Mucosa of descending colon (tissue), 3 donors: ENCODE measurements at regions not wholly inside any gene's neighbourhood (a gene's known extent, or its start where the extent isn't known, plus 50 kb on each side); places are given as distances from the start of the nearest gene placed in this dataset.
A peak's percentile ranks its signal among the peaks of the same experiment; 100 is the strongest.

Source experiments
- ATAC-seq: fragments of 200-7000 bp; cut with Tn5 transposase; one replicate; pipeline ENCODE4 v1.9.1; 2020; ENCODE audit warnings: mild to moderate bottlenecking, moderate library complexity
- DNase-seq, 3 donors: peaks; one replicate each; pipeline ENCODE4 v3.0.0-alpha.2; 2020
- H3K36me3 ChIP-seq: fragments of 200-600 bp; one replicate; pipeline ENCODE4 v1.8.0; 2021; ENCODE audit warnings: low read depth, mild to moderate bottlenecking
- H3K4me1 ChIP-seq: fragments of 200-600 bp; one replicate; pipeline ENCODE4 v1.8.0; 2021; ENCODE audit warnings: low read depth, mild to moderate bottlenecking
- H3K4me3 ChIP-seq: fragments of 200-600 bp; one replicate; pipeline ENCODE4 v1.8.0; 2021; ENCODE audit warnings: mild to moderate bottlenecking
- H3K9me3 ChIP-seq: fragments of 200-600 bp; one replicate; pipeline ENCODE4 v1.8.0; 2021; ENCODE audit warnings: mild to moderate bottlenecking
- intact Hi-C, 2 donors: fragments of 100-400 bp; cut with DNase I in 1 of 2; cut with micrococcal nuclease in 1 of 2; formaldehyde crosslinking; loops; one replicate each; pipeline versions ENCODE4 v1.11.0 to v1.11.1; 2022; cut with DNase I, micrococcal nuclease
- TF ChIP-seq, protein P1 (sequence below): fragments of 200-600 bp; IDR thresholded peaks from one replicate; pipeline ENCODE4 v1.8.0; 2022; ENCODE audit warnings: antibody characterized with exemption, mild to moderate bottlenecking
- donor health status: DM: no; HTN: no; CAD: no; lungs with moderate emphysema.
- donor health status: DM: no; HTN: no; CAD: no.
- donor health status: DM: no; HTN: yes; CAD: no.

DNA sequence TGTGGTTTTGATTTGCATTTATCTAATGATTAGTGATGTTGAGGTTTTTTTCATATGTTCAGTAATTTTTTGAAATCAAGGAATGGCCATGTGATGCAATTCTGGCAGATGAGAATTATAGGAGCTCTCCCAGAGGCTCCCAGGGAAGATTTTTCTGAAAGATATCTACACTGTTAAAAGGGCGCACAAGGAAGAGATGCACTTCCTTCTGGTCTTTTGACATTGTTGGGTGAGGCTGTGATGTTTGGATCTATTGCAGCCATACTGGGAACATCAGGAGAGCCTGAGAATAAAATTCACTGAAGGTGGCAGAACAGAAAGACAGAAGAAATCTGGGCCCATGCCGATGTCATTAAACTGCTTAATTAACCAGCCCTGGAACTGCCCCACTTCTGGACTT lies 108.5 kb downstream of the DDX1 start:
- DNase-seq, result no peak
- TF ChIP-seq, protein P1, sequence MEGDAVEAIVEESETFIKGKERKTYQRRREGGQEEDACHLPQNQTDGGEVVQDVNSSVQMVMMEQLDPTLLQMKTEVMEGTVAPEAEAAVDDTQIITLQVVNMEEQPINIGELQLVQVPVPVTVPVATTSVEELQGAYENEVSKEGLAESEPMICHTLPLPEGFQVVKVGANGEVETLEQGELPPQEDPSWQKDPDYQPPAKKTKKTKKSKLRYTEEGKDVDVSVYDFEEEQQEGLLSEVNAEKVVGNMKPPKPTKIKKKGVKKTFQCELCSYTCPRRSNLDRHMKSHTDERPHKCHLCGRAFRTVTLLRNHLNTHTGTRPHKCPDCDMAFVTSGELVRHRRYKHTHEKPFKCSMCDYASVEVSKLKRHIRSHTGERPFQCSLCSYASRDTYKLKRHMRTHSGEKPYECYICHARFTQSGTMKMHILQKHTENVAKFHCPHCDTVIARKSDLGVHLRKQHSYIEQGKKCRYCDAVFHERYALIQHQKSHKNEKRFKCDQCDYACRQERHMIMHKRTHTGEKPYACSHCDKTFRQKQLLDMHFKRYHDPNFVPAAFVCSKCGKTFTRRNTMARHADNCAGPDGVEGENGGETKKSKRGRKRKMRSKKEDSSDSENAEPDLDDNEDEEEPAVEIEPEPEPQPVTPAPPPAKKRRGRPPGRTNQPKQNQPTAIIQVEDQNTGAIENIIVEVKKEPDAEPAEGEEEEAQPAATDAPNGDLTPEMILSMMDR, result no peak
- intact Hi-C loops, result no loop called here
- ATAC-seq, result no peak
- Histone ChIP-seq H3K36me3 (no peaks in the 10 kb centered on the region), H3K4me1 (peaks cover 10% of the 10 kb centered on the region), H3K9me3 (no peaks in the 10 kb centered on the region), H3K4me3 (no peak overlapping the region)

DNA sequence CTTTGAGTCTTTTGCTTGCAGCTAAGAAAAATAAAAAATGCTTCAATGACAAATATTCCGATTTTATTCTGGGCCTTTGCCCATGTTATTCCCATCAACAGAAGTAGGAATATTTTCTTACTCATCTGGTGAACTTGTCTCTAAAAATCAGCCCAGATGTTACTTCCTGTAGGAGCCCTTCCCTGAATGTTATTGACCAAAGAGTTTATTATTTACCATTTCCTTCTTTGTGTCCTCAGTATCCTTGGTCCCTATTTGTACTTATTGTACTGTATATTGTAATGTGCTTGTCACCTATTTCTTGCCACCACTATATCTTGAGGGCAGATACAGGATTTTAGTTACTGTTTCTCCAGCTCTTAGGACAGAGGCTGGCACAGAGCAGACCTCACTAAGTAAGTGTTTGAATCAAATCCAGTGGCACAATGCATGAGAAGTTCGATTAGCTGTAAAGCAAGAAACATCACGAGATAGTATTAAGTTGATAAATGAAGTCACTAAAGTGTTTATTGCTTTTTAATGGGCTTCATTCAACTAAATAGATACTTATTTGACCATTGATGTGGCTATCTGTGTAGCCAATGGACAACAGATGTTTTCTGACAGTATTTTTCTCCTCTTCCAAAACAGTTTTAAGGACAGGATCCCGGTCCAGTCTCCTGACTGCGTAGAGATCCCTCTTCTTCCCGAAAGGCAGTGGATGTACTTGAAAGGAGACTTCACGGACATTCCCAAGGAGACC lies 109.1 kb downstream of the DDX1 start:
- no peak for DNase-seq
- TF ChIP-seq, protein P1, result no peak
- H3K9me3 ChIP-seq, result no peaks in the 10 kb centered on the region
- H3K36me3 ChIP-seq, result no peaks in the 10 kb centered on the region
- H3K4me3 ChIP-seq, result no peak overlapping the region
- intact Hi-C loops, result no loop called here
- ATAC-seq, result peak; percentile 67
- H3K4me1 ChIP-seq, result peaks cover 10% of the 10 kb centered on the region

DNA sequence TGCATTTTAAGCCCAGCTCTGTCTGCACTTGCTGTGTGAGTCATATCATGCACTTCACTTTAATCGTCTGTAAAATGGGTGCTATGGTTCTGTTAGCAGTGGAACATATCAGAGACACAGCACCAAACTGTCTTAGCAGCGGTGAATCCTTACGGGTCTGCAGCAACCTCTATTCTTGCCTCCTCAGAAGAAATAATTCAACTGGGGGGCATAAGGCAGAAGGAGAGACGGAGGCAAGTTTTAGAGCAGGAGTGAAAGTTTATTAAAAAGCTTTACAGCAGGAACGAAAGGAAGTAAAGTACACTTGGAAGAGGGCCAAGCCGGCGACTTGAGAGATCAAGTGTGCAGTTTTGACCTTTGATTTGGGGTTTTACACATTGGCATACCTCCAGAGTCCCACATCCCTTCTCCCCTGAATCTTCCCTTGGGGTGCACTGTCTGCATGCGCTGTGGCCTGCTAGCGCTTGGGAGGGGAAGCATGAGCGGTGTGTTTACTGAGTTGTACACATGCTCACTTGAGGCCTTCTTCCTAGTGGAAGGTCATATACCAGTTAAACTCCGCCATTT lies 109.8 kb downstream of the DDX1 start:
- TF ChIP-seq, protein P1, result no peak
- no peak overlapping the region for H3K4me3 ChIP-seq
- ATAC-seq, result peak; percentile 44
- no peaks in the 10 kb centered on the region for H3K9me3 ChIP-seq
- intact Hi-C loops, result no loop called here
- peaks cover 10% of the 10 kb centered on the region for H3K4me1 ChIP-seq
- H3K36me3 ChIP-seq, result no peaks in the 10 kb centered on the region
- DNase-seq, result peak in 2 of 3 donors; percentile 48 to 80

DNA sequence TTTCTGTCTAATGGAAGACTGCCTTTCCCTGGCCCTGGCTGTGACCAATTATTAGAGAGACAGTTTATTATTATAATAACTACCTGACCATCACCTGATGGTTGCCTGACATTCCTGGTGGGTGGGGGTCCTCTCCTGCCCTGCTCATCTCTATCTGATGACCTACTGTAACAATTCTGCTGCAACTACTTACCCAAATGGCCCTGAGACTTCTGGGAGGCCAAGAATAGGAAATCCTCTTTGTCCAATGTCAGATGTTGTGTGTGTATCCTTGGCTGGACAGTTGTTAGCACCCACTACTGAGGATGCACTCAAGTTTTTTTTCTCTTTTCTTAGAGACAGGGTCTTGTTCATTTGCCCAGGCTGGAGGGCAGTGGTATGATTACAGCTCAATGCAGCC lies 110.3 kb downstream of the DDX1 start:
- ATAC-seq, result no peak
- no peaks in the 10 kb centered on the region for H3K36me3 ChIP-seq
- intact Hi-C loops, result no loop called here

DNA sequence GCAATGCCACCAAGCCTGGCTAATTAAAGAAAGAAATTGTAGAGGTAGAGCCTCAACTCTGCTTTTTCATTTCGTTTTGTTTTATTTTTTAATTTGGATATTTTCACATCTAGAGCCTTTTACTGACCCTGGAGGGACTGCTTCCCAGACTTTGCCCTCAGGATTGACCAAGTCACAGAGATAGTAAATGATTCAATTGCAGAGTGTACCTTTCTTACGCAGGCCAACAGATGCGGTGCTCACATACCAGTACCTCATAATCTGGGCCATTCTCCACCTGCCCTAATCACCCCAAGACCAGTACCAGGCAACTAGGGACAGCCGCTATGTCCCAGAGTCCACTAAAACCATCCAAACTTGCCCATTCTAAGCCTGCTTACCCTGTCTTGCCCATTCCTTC lies 110.8 kb downstream of the DDX1 start:
- TF ChIP-seq, protein P1, result no peak
- Histone ChIP-seq H3K9me3 (no peaks in the 10 kb centered on the region), H3K36me3 (no peaks in the 10 kb centered on the region), H3K4me1 (peaks cover 10% of the 10 kb centered on the region), H3K4me3 (no peak overlapping the region)
- no peak for DNase-seq
- ATAC-seq, result no peak
- intact Hi-C loops, result no loop called here

More for the DNA sequence above, 110.3 kb downstream of the DDX1 start:
- H3K4me1 ChIP-seq, result peaks cover 10% of the 10 kb centered on the region
- no peak overlapping the region for H3K4me3 ChIP-seq
- no peak for DNase-seq
- TF ChIP-seq, protein P1, result no peak
- no peaks in the 10 kb centered on the region for H3K9me3 ChIP-seq
